Trophoblast cell (in vitro differentiated cells and primary cell): ENCODE measurements at regions not wholly inside any gene's neighbourhood (a gene's known extent, or its start where the extent isn't known, plus 50 kb on each side); places are given as distances from the start of the nearest gene placed in this dataset.

Experiments used
- DNase-seq, 2 donors: peaks; one replicate each; pipeline ENCODE4 v3.0.0-alpha.2; 2016
- H2AFZ ChIP-seq: 2 replicates; pipeline ENCODE4 v1.6.1; 2013; ENCODE audit warnings: low read length, moderate library complexity, mild to moderate bottlenecking; ENCODE audit not compliant: insufficient read depth, poor library complexity
- H2AK5ac ChIP-seq: 2 replicates; pipeline ENCODE4 v1.6.1; 2013; ENCODE audit warnings: mild to moderate bottlenecking, low read length
- H2BK120ac ChIP-seq: 2 replicates; pipeline ENCODE4 v1.6.1; 2013; ENCODE audit warnings: low read length, mild to moderate bottlenecking, moderate library complexity; ENCODE audit not compliant: insufficient read depth, poor library complexity
- H2BK12ac ChIP-seq: 2 replicates; pipeline ENCODE4 v1.6.1; 2013; ENCODE audit warnings: mild to moderate bottlenecking, low read length, moderate library complexity
- H2BK5ac ChIP-seq: 2 replicates; pipeline ENCODE4 v1.6.1; 2013; ENCODE audit warnings: low read length, low read depth, moderate library complexity, mild to moderate bottlenecking; ENCODE audit not compliant: poor library complexity
- H3K14ac ChIP-seq: 2 replicates; pipeline ENCODE4 v1.6.1; 2013; ENCODE audit warnings: mild to moderate bottlenecking, low read length
- H3K18ac ChIP-seq: 2 replicates; pipeline ENCODE4 v1.6.1; 2013; ENCODE audit warnings: mild to moderate bottlenecking, low read length
- H3K23ac ChIP-seq: 2 replicates; pipeline ENCODE4 v1.6.1; 2013; ENCODE audit warnings: low read length
- H3K27ac ChIP-seq: 2 replicates; pipeline ENCODE4 v1.5.1; 2013; ENCODE audit warnings: low read depth, mild to moderate bottlenecking, inconsistent platforms, low read length, moderate library complexity
- H3K27me3 ChIP-seq: 2 replicates; pipeline ENCODE4 v1.6.1; 2013; ENCODE audit warnings: inconsistent platforms, mild to moderate bottlenecking, low read length, moderate library complexity; ENCODE audit not compliant: insufficient read depth
- H3K36me3 ChIP-seq, 2 experiments: 1 replicate in 1 of 2; 2 replicates in 1 of 2; pipeline ENCODE4 v1.6.1; 2013; ENCODE audit warnings: low read length in 2 of 2, mild to moderate bottlenecking in 2 of 2, moderate library complexity in 1 of 2; ENCODE audit not compliant: insufficient read depth in 2 of 2, control insufficient read depth in 1 of 2
- H3K4ac ChIP-seq: 2 replicates; pipeline ENCODE4 v1.6.1; 2013; ENCODE audit warnings: low read depth, mild to moderate bottlenecking, low read length, moderate library complexity
- H3K4me1 ChIP-seq, 2 experiments: 1 replicate in 1 of 2; 2 replicates in 1 of 2; pipeline ENCODE4 v1.6.1; 2013; ENCODE audit warnings: low read length in 2 of 2, mild to moderate bottlenecking in 2 of 2, moderate library complexity in 1 of 2; ENCODE audit not compliant: insufficient read depth in 2 of 2, control insufficient read depth in 1 of 2
- H3K4me2 ChIP-seq: 2 replicates; pipeline ENCODE4 v1.6.1; 2013; ENCODE audit warnings: inconsistent platforms, mild to moderate bottlenecking, low read length, moderate library complexity
- H3K4me3 ChIP-seq: 2 replicates; pipeline ENCODE4 v1.5.1; 2013; ENCODE audit warnings: mild to moderate bottlenecking, low read depth, low read length, inconsistent platforms
- H3K79me1 ChIP-seq: one replicate; pipeline ENCODE4 v1.6.1; 2013; ENCODE audit warnings: low read length
- H3K79me2 ChIP-seq: 2 replicates; pipeline ENCODE4 v1.6.1; 2013; ENCODE audit warnings: low read length, mild to moderate bottlenecking; ENCODE audit not compliant: control insufficient read depth, insufficient read depth, poor library complexity
- H3K9ac ChIP-seq: 2 replicates; pipeline ENCODE4 v1.6.1; 2013; ENCODE audit warnings: mild to moderate bottlenecking, low read length
- H3K9me3 ChIP-seq: 2 replicates; pipeline ENCODE4 v1.6.1; 2013; ENCODE audit warnings: low read depth, mild to moderate bottlenecking, control low read depth, inconsistent platforms, low read length; ENCODE audit not compliant: insufficient read depth
- H4K12ac ChIP-seq: 2 replicates; pipeline ENCODE4 v1.6.1; 2013; ENCODE audit warnings: low read depth, mild to moderate bottlenecking, low read length, moderate library complexity
- H4K8ac ChIP-seq: 2 replicates; pipeline ENCODE4 v1.6.1; 2013; ENCODE audit warnings: low read depth, mild to moderate bottlenecking, low read length, moderate library complexity
- H4K91ac ChIP-seq: one replicate; pipeline ENCODE4 v1.6.1; 2013; ENCODE audit warnings: low read depth, mild to moderate bottlenecking, low read length, moderate library complexity
- WGBS: extraction: QIAGEN DNeasy Blood & Tissue Kit; methylation state at CpG from one replicate; pipeline ENCODE4 v1.1.7; 2013; ENCODE audit warnings: missing lambda C conversion rate; ENCODE audit not compliant: insufficient read length, insufficient coverage; ENCODE audit errors: extremely low coverage; 5-methylcytosine and 5-hydroxymethylcytosine counted together

DNA sequence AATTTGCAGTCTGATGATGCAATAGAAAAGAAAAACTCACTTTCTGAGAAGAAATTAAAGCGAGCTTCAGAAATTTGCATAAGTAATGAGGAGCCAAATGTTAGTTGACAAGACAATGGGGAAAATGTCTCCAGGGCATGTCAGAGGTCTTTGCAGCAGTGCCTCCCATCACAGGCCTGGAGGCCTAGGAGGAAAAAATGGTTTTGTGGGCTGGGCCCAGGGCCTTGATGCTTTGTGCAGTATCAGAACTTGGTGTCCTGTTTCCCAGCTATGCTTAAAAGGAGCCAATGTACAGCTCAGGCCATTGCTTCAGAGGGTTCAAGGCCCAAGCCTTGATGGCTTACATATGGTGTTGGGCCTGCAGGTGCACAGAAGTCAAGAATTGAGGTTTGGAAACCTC, 298.4 kb downstream of the SMARCA2 start:
- H4K8ac ChIP-seq, result no peak overlapping the region
- no peak overlapping the region for H4K12ac ChIP-seq
- peaks cover 8% of the 10 kb centered on the region for H3K9me3 ChIP-seq
- no peak overlapping the region for H3K23ac ChIP-seq
- peaks cover 3 to 5% of the 10 kb centered on the region in 2 experiments for H3K36me3 ChIP-seq
- H3K27me3 ChIP-seq, result no peaks in the 10 kb centered on the region
- H2AK5ac ChIP-seq, result no peak overlapping the region
- no peak overlapping the region for H3K18ac ChIP-seq
- H2BK5ac ChIP-seq, result no peak overlapping the region
- no peak overlapping the region for H3K4me3 ChIP-seq
- no peak overlapping the region for H3K14ac ChIP-seq
- H3K79me1 ChIP-seq, result no peaks in the 10 kb centered on the region
- H3K4ac ChIP-seq, result no peak overlapping the region
- H3K79me2 ChIP-seq, result no peaks in the 10 kb centered on the region
- peaks cover 2 to 5% of the 10 kb centered on the region in 2 experiments for H3K4me1 ChIP-seq
- DNase-seq, result no peak
- no peak overlapping the region for H2BK12ac ChIP-seq
- no peak overlapping the region for H2AFZ ChIP-seq
- no peak overlapping the region for H3K4me2 ChIP-seq
- H3K27ac ChIP-seq, result no peak overlapping the region
- H3K9ac ChIP-seq, result no peak overlapping the region
- no CpG with 5 or more reads among the region's 1 CpG for WGBS
- H2BK120ac ChIP-seq, result no peak overlapping the region
- no peak overlapping the region for H4K91ac ChIP-seq

DNA sequence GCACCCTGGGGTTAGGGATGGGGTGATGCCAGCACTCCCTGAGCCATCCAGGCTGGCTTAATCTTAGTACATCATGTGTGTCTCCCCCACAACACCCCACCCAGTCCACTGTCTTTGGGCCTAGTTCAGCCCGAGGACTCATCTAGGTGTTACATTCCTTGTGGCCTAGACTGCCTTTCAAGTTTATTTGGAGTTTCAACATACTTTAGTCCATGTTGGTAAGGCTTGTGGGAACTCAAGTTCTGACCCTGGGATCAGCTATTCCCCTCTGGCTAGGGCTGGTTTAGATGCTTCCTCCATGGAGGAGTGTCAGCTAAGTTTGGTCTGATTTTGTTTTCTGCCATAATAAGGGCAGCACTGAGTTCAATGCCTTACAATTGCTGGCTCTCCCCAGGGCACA, 302.4 kb downstream of the SMARCA2 start:
- Histone ChIP-seq H3K79me2 (no peaks in the 10 kb centered on the region), H3K9ac (no peak overlapping the region), H4K8ac (no peak overlapping the region), H4K91ac (no peak overlapping the region), H3K4me2 (peak overlapping the region; percentile 8), H2AK5ac (no peak overlapping the region), H3K18ac (no peak overlapping the region), H3K4me3 (no peak overlapping the region), H2BK5ac (no peak overlapping the region), H3K9me3 (peaks cover 8% of the 10 kb centered on the region), H3K4me1 (peaks cover 2 to 5% of the 10 kb centered on the region in 2 experiments), H3K79me1 (no peaks in the 10 kb centered on the region), H2AFZ (no peak overlapping the region), H3K27ac (no peak overlapping the region), H3K14ac (no peak overlapping the region), H3K4ac (no peak overlapping the region), H3K36me3 (peaks cover 3 to 5% of the 10 kb centered on the region in 2 experiments), H3K23ac (no peak overlapping the region), H2BK120ac (no peak overlapping the region), H3K27me3 (no peaks in the 10 kb centered on the region), H4K12ac (no peak overlapping the region), H2BK12ac (no peak overlapping the region)
- whole genome bisulfite sequencing, result no CpG with 5 or more reads among the region's 1 CpG
- DNase-seq, result peak; percentile 96 to 98

DNA sequence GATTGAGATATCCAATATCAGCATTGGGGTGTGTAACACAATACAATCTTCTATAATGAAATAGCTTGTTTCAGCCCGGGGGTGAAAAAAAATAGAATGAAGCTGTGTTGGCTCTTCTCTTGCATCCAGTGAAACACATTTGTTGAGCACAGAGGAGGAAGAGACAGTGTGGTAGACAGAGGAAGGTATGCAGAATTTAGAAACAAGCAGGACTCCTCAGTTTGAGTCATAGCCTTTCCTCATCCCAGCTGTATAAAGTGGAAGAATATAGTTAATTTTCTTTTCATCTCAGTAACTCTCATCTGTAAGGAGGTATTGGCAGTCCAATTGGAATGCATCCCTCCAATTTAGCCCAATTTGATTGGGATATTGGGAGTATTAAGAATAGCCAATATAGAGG, 302.2 kb upstream of the VLDLR start:
- H3K27me3 ChIP-seq, result no peaks in the 10 kb centered on the region
- peaks cover 2 to 5% of the 10 kb centered on the region in 2 experiments for H3K4me1 ChIP-seq
- H2BK120ac ChIP-seq, result no peak overlapping the region
- H2BK5ac ChIP-seq, result no peak overlapping the region
- H4K91ac ChIP-seq, result no peak overlapping the region
- H3K4me2 ChIP-seq, result no peak overlapping the region
- no peak overlapping the region for H3K27ac ChIP-seq
- H3K4me3 ChIP-seq, result no peak overlapping the region
- H2AK5ac ChIP-seq, result no peak overlapping the region
- H3K9ac ChIP-seq, result no peak overlapping the region
- no peak overlapping the region for H4K8ac ChIP-seq
- H3K14ac ChIP-seq, result no peak overlapping the region
- H4K12ac ChIP-seq, result no peak overlapping the region
- H3K79me1 ChIP-seq, result no peaks in the 10 kb centered on the region
- no peak overlapping the region for H2AFZ ChIP-seq
- no peak overlapping the region for H3K4ac ChIP-seq
- H3K18ac ChIP-seq, result no peak overlapping the region
- no CpG with 5 or more reads among the region's 1 CpG for WGBS
- H3K36me3 ChIP-seq, result no peaks in the 10 kb centered on the region
- H3K23ac ChIP-seq, result no peak overlapping the region
- H3K9me3 ChIP-seq, result no peaks in the 10 kb centered on the region
- no peaks in the 10 kb centered on the region for H3K79me2 ChIP-seq
- peak in 1 of 2 donors; percentile 32 for DNase-seq
- H2BK12ac ChIP-seq, result no peak overlapping the region

DNA sequence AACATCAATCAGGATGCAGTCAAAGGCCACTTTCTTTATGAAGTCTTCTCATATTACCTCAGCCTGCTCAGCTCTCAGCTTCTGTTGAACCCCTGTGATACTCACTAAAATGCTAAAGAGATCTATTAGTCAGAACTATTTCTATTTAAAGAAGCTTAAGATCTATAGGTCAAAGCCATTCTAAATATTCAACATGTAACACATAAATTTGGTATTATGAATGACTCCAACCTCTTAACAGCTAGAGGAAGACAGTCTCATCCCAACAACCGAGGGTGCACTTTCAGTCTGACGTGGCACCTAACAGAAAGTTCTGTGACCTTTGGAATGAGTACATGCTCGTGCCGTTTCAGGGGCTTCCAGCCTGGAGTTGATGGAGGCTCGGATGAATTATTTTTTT, 301.5 kb upstream of the VLDLR start:
- no peaks in the 10 kb centered on the region for H3K9me3 ChIP-seq
- peak in 1 of 2 donors; percentile 34 for DNase-seq
- no peak overlapping the region for H3K4me2 ChIP-seq
- no peaks in the 10 kb centered on the region for H3K27me3 ChIP-seq
- no peak overlapping the region for H2AFZ ChIP-seq
- no peak overlapping the region for H4K91ac ChIP-seq
- H3K4me3 ChIP-seq, result no peak overlapping the region
- H4K12ac ChIP-seq, result no peak overlapping the region
- no peak overlapping the region for H2BK5ac ChIP-seq
- no peak overlapping the region for H3K23ac ChIP-seq
- no peak overlapping the region for H3K9ac ChIP-seq
- no peak overlapping the region for H3K27ac ChIP-seq
- H3K14ac ChIP-seq, result no peak overlapping the region
- no peaks in the 10 kb centered on the region for H3K36me3 ChIP-seq
- H4K8ac ChIP-seq, result no peak overlapping the region
- H3K4ac ChIP-seq, result no peak overlapping the region
- no peak overlapping the region for H2BK12ac ChIP-seq
- H3K18ac ChIP-seq, result no peak overlapping the region
- H2BK120ac ChIP-seq, result no peak overlapping the region
- no peaks in the 10 kb centered on the region for H3K79me1 ChIP-seq
- H3K4me1 ChIP-seq, result peaks cover 2 to 5% of the 10 kb centered on the region in 2 experiments
- no CpG with 5 or more reads among the region's 5 CpGs for WGBS
- no peak overlapping the region for H2AK5ac ChIP-seq
- H3K79me2 ChIP-seq, result no peaks in the 10 kb centered on the region
